GM19455 (cell line): ENCODE measurements at regions not wholly inside any gene's neighbourhood (a gene's known extent, or its start where the extent isn't known, plus 50 kb on each side); places are given as distances from the start of the nearest gene placed in this dataset.
"Not testable (repeated sequence)": the region's sequence is repeated elsewhere in the genome, so short reads cannot be mapped to it uniquely, and the experiment has no call there.

Experiments used
- ATAC-seq: cut with Tn5 transposase; IDR thresholded peaks from one replicate; pipeline ENCODE4 v1.9.1; 2021; ENCODE audit not compliant: unreplicated experiment

GRCh38 chr5:166910995-166911394, 1380.5 kb upstream of the WWC1 start:
- ATAC-seq: no peak

- no peak for ATAC-seq
Observed at GRCh38 chr5:166916021-166916420, 1375.4 kb upstream of the WWC1 start.

- ATAC-seq: no peak
Observed at GRCh38 chr5:166926138-166926537, 1365.3 kb upstream of the WWC1 start.

GRCh38 chr5:166926806-166927475, 1364.5 kb upstream of the WWC1 start:
- ATAC-seq: not testable (repeated sequence)

GRCh38 chr5:166936351-166936750, 1355.1 kb upstream of the WWC1 start:
- ATAC-seq: no peak

GRCh38 chr5:166938071-166938470, 1353.4 kb upstream of the WWC1 start:
- no peak for ATAC-seq

GRCh38 chr5:166942948-166943347, 1348.5 kb upstream of the WWC1 start:
- no peak for ATAC-seq

GRCh38 chr5:166947045-166947444, 1344.4 kb upstream of the WWC1 start:
- ATAC-seq: no peak

- ATAC-seq: no peak
Observed at GRCh38 chr5:166948679-166949078, 1342.8 kb upstream of the WWC1 start.

GRCh38 chr5:166952048-166952447, 1339.4 kb upstream of the WWC1 start:
- ATAC-seq: no peak

- ATAC-seq: no peak
Observed at GRCh38 chr5:166957782-166958181, 1333.7 kb upstream of the WWC1 start.

- no peak for ATAC-seq
Observed at GRCh38 chr5:166959766-166960165, 1331.7 kb upstream of the WWC1 start.

GRCh38 chr5:166961028-166961427, 1330.4 kb upstream of the WWC1 start:
- ATAC-seq: no peak

GRCh38 chr5:166961913-166962312, 1329.5 kb upstream of the WWC1 start:
- no peak for ATAC-seq

GRCh38 chr5:166962461-166962860, 1329.0 kb upstream of the WWC1 start:
- ATAC-seq: no peak

GRCh38 chr5:166963596-166963995, 1327.8 kb upstream of the WWC1 start:
- ATAC-seq: no peak

- no peak for ATAC-seq
Observed at GRCh38 chr5:166977911-166978422, 1313.5 kb upstream of the WWC1 start.

GRCh38 chr5:166979307-166979895, 1312.0 kb upstream of the WWC1 start:
- no peak for ATAC-seq

GRCh38 chr5:166980666-166981065, 1310.8 kb upstream of the WWC1 start:
- ATAC-seq: no peak

- ATAC-seq: no peak
Observed at GRCh38 chr5:166982226-166982625, 1309.2 kb upstream of the WWC1 start.

GRCh38 chr5:166991601-166992000, 1299.8 kb upstream of the WWC1 start:
- no peak for ATAC-seq

- no peak for ATAC-seq
Observed at GRCh38 chr5:166992108-166992507, 1299.3 kb upstream of the WWC1 start.
